Activated CD4-positive, alpha-beta T cell treated with anti-CD3 and anti-CD28 coated beads for 36 hours (primary cell): ENCODE measurements at regions not wholly inside any gene's neighbourhood (a gene's known extent, or its start where the extent isn't known, plus 50 kb on each side); places are given as distances from the start of the nearest gene placed in this dataset. TPM values are rescaled to one million over a fixed set of nuclear protein-coding genes. Genes with fewer than 3 reads are reported as not detected.

ENCODE experiments used
- ATAC-seq: fragments of 200-7000 bp; cut with Tn5 transposase; one replicate; pipeline ENCODE4 v1.10.0; 2021; ENCODE audit warnings: mild to moderate bottlenecking, moderate library complexity
- CTCF ChIA-PET: fragments of 350-600 bp; sonication (Branson Sonifier 250); formaldehyde crosslinking; loops from one replicate; lab custom pipeline; 2021; ENCODE audit warnings: antibody characterized with exemption; lab: Charles Lee
- POLR2A ChIA-PET: fragments of 350-600 bp; sonication (Branson Sonifier 250); formaldehyde crosslinking; loops from one replicate; lab custom pipeline; 2021; ENCODE audit warnings: antibody characterized with exemption, inconsistent platforms; lab: Charles Lee
- DNase-seq: peaks from one replicate; pipeline ENCODE4 v3.0.0-alpha.2; 2020
- H3K27ac Mint-ChIP-seq: one replicate; pipeline ENCODE4 v1.8.0; 2021; ENCODE audit warnings: mixed read lengths
- H3K27me3 Mint-ChIP-seq: one replicate; pipeline ENCODE4 v1.8.0; 2021; ENCODE audit warnings: mixed read lengths
- H3K36me3 Mint-ChIP-seq: one replicate; pipeline ENCODE4 v1.8.0; 2021; ENCODE audit warnings: low read depth, mixed read lengths
- H3K4me1 Mint-ChIP-seq: one replicate; pipeline ENCODE4 v1.8.0; 2021; ENCODE audit warnings: mixed read lengths
- H3K4me3 Mint-ChIP-seq: one replicate; pipeline ENCODE4 v1.8.0; 2021; ENCODE audit warnings: mild to moderate bottlenecking, moderate library complexity, mixed read lengths
- H3K9me3 Mint-ChIP-seq: one replicate; pipeline ENCODE4 v1.8.0; 2021; ENCODE audit warnings: low read depth, mixed read lengths
- intact Hi-C, 2 experiments: fragments of 100-400 bp; cut with DNase I in 1 of 2; cut with micrococcal nuclease in 1 of 2; formaldehyde crosslinking; loops; one replicate each; pipeline versions ENCODE4 v1.14.2 to v1.15.1; 2022 to 2024; cut with DNase I, micrococcal nuclease
- microRNA-seq: library from miRNA; unstranded; fragments of <30 nt; microRNA quantifications from one replicate; pipeline ENCODE4 v1.2.0, GENCODE V29; 2021; ENCODE audit warnings: borderline replicate concordance

GRCh38 chr12:16658699-16659098, 52.7 kb upstream of the LMO3 start:
- DNase-seq (no peak), ATAC-seq (no peak)
- peaks cover 34% of the 10 kb centered on the region for H3K9me3 Mint-ChIP-seq
- H3K4me3 Mint-ChIP-seq: no peak overlapping the region
- ChIA-PET CTCF (no interaction called here), POLR2A (no interaction called here)
- H3K27me3 Mint-ChIP-seq: no peaks in the 10 kb centered on the region
- no peaks in the 10 kb centered on the region for H3K4me1 Mint-ChIP-seq
- intact Hi-C loops: no loop called here
- H3K27ac Mint-ChIP-seq: no peak overlapping the region
- H3K36me3 Mint-ChIP-seq: no peaks in the 10 kb centered on the region

Small RNA genes lying in the stretch of these regions (microRNA-seq; reads per million reads assigned to microRNA genes)
- not detected for gene MIR3974
